ENCODE measurements at regions not wholly inside any gene's neighbourhood (a gene's known extent, or its start where the extent isn't known, plus 50 kb on each side); places are given as distances from the start of the nearest gene placed in this dataset.

- Histone ChIP-seq H3K4me1 (ENCODE audit: control insufficient read depth, insufficient read depth, low read length) (no peaks in the 10 kb centered on the region), H3K4me3 (ENCODE audit: low read depth, low read length) (no peak overlapping the region), H3K9ac (ENCODE audit: low read length) (no peak overlapping the region), H3K27ac (ENCODE audit: low read depth, low read length) (no peak overlapping the region), H3K36me3 (ENCODE audit: control insufficient read depth, insufficient read depth, low read length) (no peaks in the 10 kb centered on the region), H3K27me3 (ENCODE audit: control insufficient read depth, insufficient read depth, low read length) (no peaks in the 10 kb centered on the region), H3K9me3 (ENCODE audit: control insufficient read depth, insufficient read depth, low read depth, low read length) (no peaks in the 10 kb centered on the region)
Measured at GRCh38 chr4:62835631-62836030, 1573.6 kb downstream of the TECRL start.

- Histone ChIP-seq H3K27me3 (ENCODE audit: control insufficient read depth, insufficient read depth, low read length) (no peaks in the 10 kb centered on the region), H3K4me3 (ENCODE audit: low read depth, low read length) (no peak overlapping the region), H3K27ac (ENCODE audit: low read depth, low read length) (no peak overlapping the region), H3K4me1 (ENCODE audit: control insufficient read depth, insufficient read depth, low read length) (no peaks in the 10 kb centered on the region), H3K36me3 (ENCODE audit: control insufficient read depth, insufficient read depth, low read length) (no peaks in the 10 kb centered on the region), H3K9ac (ENCODE audit: low read length) (no peak overlapping the region), H3K9me3 (ENCODE audit: control insufficient read depth, insufficient read depth, low read depth, low read length) (no peaks in the 10 kb centered on the region)
Measured at GRCh38 chr4:62822306-62822705, 1586.9 kb downstream of the TECRL start.

DNA sequence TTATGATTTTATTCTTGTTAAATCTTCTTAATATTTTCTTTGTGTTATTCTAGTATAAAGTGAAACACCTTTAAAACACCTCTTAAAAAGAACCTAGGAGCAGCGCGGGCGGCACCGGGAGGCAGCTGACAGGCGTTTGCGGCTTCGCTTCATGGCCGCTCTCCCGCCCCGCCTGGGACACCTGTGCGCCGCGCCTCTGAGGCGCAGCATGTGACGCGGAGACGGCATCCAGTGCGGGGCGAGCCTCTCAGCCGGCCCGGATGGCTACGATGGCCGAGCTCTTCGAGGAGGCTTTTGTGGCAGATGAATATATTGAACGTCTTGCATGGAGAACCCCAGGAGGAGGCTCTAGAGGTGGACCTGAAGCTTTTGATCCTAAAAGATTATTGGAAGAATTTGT, 1592.7 kb downstream of the TECRL start:
- Histone ChIP-seq H3K9ac (ENCODE audit: low read length) (no peak overlapping the region), H3K4me1 (ENCODE audit: control insufficient read depth, insufficient read depth, low read length) (no peaks in the 10 kb centered on the region), H3K27me3 (ENCODE audit: control insufficient read depth, insufficient read depth, low read length) (peaks cover 5% of the 10 kb centered on the region; the same call in 1 of the 2 replicates), H3K27ac (ENCODE audit: low read depth, low read length) (no peak overlapping the region), H3K9me3 (ENCODE audit: control insufficient read depth, insufficient read depth, low read depth, low read length) (no peaks in the 10 kb centered on the region), H3K36me3 (ENCODE audit: control insufficient read depth, insufficient read depth, low read length) (no peaks in the 10 kb centered on the region), H3K4me3 (ENCODE audit: low read depth, low read length) (no peak overlapping the region; the same call in 1 of the 2 replicates)

GRCh38 chr4:62814510-62815047, 1594.7 kb downstream of the TECRL start:
- Histone ChIP-seq H3K4me3 (ENCODE audit: low read depth, low read length) (no peak overlapping the region), H3K9ac (ENCODE audit: low read length) (no peak overlapping the region), H3K27me3 (ENCODE audit: control insufficient read depth, insufficient read depth, low read length) (peaks cover 5% of the 10 kb centered on the region; the same call in 1 of the 2 replicates), H3K27ac (ENCODE audit: low read depth, low read length) (no peak overlapping the region), H3K4me1 (ENCODE audit: control insufficient read depth, insufficient read depth, low read length) (no peaks in the 10 kb centered on the region), H3K9me3 (ENCODE audit: control insufficient read depth, insufficient read depth, low read depth, low read length) (no peaks in the 10 kb centered on the region), H3K36me3 (ENCODE audit: control insufficient read depth, insufficient read depth, low read length) (no peaks in the 10 kb centered on the region)

- H3K27ac ChIP-seq (ENCODE audit: low read depth, low read length) = no peak overlapping the region
- no peak overlapping the region for H3K9ac ChIP-seq (ENCODE audit: low read length)
- no peaks in the 10 kb centered on the region for H3K9me3 ChIP-seq (ENCODE audit: control insufficient read depth, insufficient read depth, low read depth, low read length)
- no peaks in the 10 kb centered on the region for H3K4me1 ChIP-seq (ENCODE audit: control insufficient read depth, insufficient read depth, low read length)
- no peaks in the 10 kb centered on the region for H3K36me3 ChIP-seq (ENCODE audit: control insufficient read depth, insufficient read depth, low read length)
- no peak overlapping the region for H3K4me3 ChIP-seq (ENCODE audit: low read depth, low read length)
- H3K27me3 ChIP-seq (ENCODE audit: control insufficient read depth, insufficient read depth, low read length) = no peaks in the 10 kb centered on the region
Measured at GRCh38 chr4:62806816-62807215, 1602.4 kb downstream of the TECRL start.

DNA sequence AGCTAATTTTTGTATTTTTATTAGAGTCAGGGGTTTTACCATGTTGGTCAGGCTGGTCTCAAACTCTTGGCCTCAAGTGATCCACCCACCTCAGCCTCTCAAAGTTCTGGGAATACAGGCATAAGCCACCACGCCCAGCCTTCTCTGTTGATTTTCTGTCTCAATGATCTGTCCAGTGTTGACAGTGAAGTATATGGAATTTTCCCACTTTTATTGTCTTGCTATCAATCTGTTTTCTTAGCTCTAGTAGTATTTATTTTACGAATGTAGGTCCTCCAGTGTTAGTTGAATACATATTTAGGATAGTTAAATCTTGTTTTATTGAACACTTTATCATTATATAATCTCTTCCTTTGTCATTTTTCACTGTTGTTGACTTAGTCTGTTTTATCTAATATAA, 1603.9 kb downstream of the ADGRL3 start:
- Histone ChIP-seq H3K9me3 (ENCODE audit: control insufficient read depth, insufficient read depth, low read depth, low read length) (no peaks in the 10 kb centered on the region), H3K36me3 (ENCODE audit: control insufficient read depth, insufficient read depth, low read length) (no peaks in the 10 kb centered on the region), H3K4me1 (ENCODE audit: control insufficient read depth, insufficient read depth, low read length) (no peaks in the 10 kb centered on the region), H3K27me3 (ENCODE audit: control insufficient read depth, insufficient read depth, low read length) (no peaks in the 10 kb centered on the region), H3K27ac (ENCODE audit: low read depth, low read length) (no peak overlapping the region), H3K9ac (ENCODE audit: low read length) (no peak overlapping the region), H3K4me3 (ENCODE audit: low read depth, low read length) (no peak overlapping the region)

DNA sequence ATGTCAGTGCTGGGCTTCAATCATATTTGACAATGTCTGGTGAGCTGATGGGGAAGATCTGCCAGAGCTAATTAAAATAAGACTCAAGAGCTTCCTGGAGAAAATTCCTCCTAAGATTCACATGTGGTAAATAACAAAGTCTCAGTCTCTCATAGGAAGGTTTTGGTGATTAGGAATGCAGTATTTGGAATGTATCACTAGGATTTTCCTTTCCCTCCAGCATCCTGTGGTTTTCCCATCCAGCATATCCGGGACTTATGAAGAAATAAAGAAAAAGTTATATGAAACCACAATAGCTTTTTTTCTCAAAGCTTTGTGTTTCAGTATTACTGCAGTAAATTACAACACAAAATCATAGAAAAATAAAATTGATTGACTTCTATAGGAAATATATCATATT, 1597.1 kb downstream of the ADGRL3 start:
- H3K36me3 ChIP-seq (ENCODE audit: control insufficient read depth, insufficient read depth, low read length) = no peaks in the 10 kb centered on the region
- H3K9me3 ChIP-seq (ENCODE audit: control insufficient read depth, insufficient read depth, low read depth, low read length) = no peaks in the 10 kb centered on the region
- no peak overlapping the region for H3K9ac ChIP-seq (ENCODE audit: low read length)
- no peaks in the 10 kb centered on the region for H3K27me3 ChIP-seq (ENCODE audit: control insufficient read depth, insufficient read depth, low read length)
- H3K4me1 ChIP-seq (ENCODE audit: control insufficient read depth, insufficient read depth, low read length) = no peaks in the 10 kb centered on the region
- H3K4me3 ChIP-seq (ENCODE audit: low read depth, low read length) = no peak overlapping the region
- H3K27ac ChIP-seq (ENCODE audit: low read depth, low read length) = no peak overlapping the region

DNA sequence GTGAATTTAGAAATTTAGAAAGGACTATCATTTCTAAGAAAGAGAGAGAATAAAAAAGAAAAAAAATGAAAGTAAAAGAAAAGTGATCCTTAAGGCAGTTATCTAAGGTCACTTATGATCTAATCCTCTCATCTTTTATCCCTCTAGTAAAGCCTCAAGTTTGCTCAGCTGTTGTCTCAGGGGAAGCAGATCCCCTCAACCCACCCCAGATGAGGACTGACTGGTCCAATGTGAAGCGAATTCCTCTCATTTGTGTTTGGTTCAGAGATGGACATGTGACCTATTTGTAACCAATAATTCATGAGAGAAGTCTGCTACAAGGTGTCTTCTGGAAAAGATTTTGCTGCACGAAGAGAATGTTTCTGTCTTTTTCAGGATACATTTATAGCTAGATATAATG, 1591.3 kb downstream of the ADGRL3 start:
- H3K27ac ChIP-seq (ENCODE audit: low read depth, low read length) = no peak overlapping the region
- H3K4me1 ChIP-seq (ENCODE audit: control insufficient read depth, insufficient read depth, low read length) = no peaks in the 10 kb centered on the region
- no peaks in the 10 kb centered on the region for H3K27me3 ChIP-seq (ENCODE audit: control insufficient read depth, insufficient read depth, low read length)
- no peaks in the 10 kb centered on the region for H3K9me3 ChIP-seq (ENCODE audit: control insufficient read depth, insufficient read depth, low read depth, low read length)
- H3K4me3 ChIP-seq (ENCODE audit: low read depth, low read length) = no peak overlapping the region
- H3K36me3 ChIP-seq (ENCODE audit: control insufficient read depth, insufficient read depth, low read length) = no peaks in the 10 kb centered on the region
- no peak overlapping the region for H3K9ac ChIP-seq (ENCODE audit: low read length)

GRCh38 chr4:62771983-62772557, 1571.9 kb downstream of the ADGRL3 start:
- H3K9ac ChIP-seq (ENCODE audit: low read length) = no peak overlapping the region
- H3K4me3 ChIP-seq (ENCODE audit: low read depth, low read length) = no peak overlapping the region
- H3K4me1 ChIP-seq (ENCODE audit: control insufficient read depth, insufficient read depth, low read length) = no peaks in the 10 kb centered on the region
- no peaks in the 10 kb centered on the region for H3K9me3 ChIP-seq (ENCODE audit: control insufficient read depth, insufficient read depth, low read depth, low read length)
- no peaks in the 10 kb centered on the region for H3K36me3 ChIP-seq (ENCODE audit: control insufficient read depth, insufficient read depth, low read length)
- H3K27me3 ChIP-seq (ENCODE audit: control insufficient read depth, insufficient read depth, low read length) = no peaks in the 10 kb centered on the region
- H3K27ac ChIP-seq (ENCODE audit: low read depth, low read length) = no peak overlapping the region

GRCh38 chr4:62740296-62740695, 1540.2 kb downstream of the ADGRL3 start:
- Histone ChIP-seq H3K27me3 (ENCODE audit: control insufficient read depth, insufficient read depth, low read length) (no peaks in the 10 kb centered on the region), H3K36me3 (ENCODE audit: control insufficient read depth, insufficient read depth, low read length) (no peaks in the 10 kb centered on the region), H3K9me3 (ENCODE audit: control insufficient read depth, insufficient read depth, low read depth, low read length) (no peaks in the 10 kb centered on the region), H3K4me1 (ENCODE audit: control insufficient read depth, insufficient read depth, low read length) (no peaks in the 10 kb centered on the region), H3K9ac (ENCODE audit: low read length) (no peak overlapping the region), H3K27ac (ENCODE audit: low read depth, low read length) (no peak overlapping the region), H3K4me3 (ENCODE audit: low read depth, low read length) (no peak overlapping the region)

- H3K9me3 ChIP-seq (ENCODE audit: control insufficient read depth, insufficient read depth, low read depth, low read length) = no peaks in the 10 kb centered on the region
- no peak overlapping the region for H3K27ac ChIP-seq (ENCODE audit: low read depth, low read length)
- no peak overlapping the region for H3K4me3 ChIP-seq (ENCODE audit: low read depth, low read length)
- H3K27me3 ChIP-seq (ENCODE audit: control insufficient read depth, insufficient read depth, low read length) = no peaks in the 10 kb centered on the region
- H3K9ac ChIP-seq (ENCODE audit: low read length) = no peak overlapping the region
- H3K4me1 ChIP-seq (ENCODE audit: control insufficient read depth, insufficient read depth, low read length) = no peaks in the 10 kb centered on the region
- no peaks in the 10 kb centered on the region for H3K36me3 ChIP-seq (ENCODE audit: control insufficient read depth, insufficient read depth, low read length)
Measured at GRCh38 chr4:62717154-62717553, 1517.0 kb downstream of the ADGRL3 start.

Measured in HUES6 (cell line).